ENCODE measurements at regions not wholly inside any gene's neighbourhood (a gene's known extent, or its start where the extent isn't known, plus 50 kb on each side); places are given as distances from the start of the nearest gene placed in this dataset.
A peak's percentile ranks its signal among the peaks of the same experiment; 100 is the strongest.

DNA sequence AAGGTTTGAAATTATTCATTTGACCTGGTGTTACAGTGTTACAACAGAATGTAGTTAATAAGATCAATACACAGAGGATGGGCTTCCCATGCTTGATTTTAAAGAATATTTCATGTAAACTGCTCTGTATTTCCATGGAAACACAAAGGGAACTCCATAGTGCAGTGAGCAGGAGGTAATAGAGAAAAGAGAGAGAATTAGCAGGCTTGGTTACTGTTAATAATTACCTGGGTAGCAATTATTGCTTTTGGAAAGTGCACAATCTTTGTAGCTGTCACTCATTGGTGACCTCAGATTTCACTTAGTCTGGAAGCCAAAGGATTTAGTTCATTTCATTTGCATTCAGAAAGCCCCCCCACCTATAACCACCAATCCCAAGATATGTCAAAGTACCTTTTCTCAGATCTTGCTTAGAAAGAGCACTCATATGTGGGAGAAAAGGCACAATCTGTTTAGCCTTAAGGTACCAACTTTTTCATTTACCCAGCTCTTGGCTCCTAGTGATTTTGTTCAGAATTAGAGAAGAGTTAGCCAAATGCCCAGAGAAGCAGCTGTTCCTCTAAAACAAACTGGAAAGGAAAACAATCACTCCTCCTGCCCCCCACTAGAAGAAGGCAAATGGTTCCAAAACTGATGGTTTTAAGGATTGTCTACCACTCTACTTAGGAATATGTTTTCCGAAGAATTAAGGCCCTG lies 234.5 kb upstream of the SLC24A2 start:
- H3K4me1 ChIP-seq (ENCODE audit: control insufficient read depth, insufficient read depth, low read length), result peaks cover 4% of the 10 kb centered on the region
- no peaks in the 10 kb centered on the region for H3K36me3 ChIP-seq (ENCODE audit: control insufficient read depth, insufficient read depth, low read length)
- no peaks in the 10 kb centered on the region for H3K27me3 ChIP-seq (ENCODE audit: control insufficient read depth, insufficient read depth, low read length, poor library complexity, severe bottlenecking)
- no peaks in the 10 kb centered on the region for H3K9me3 ChIP-seq (ENCODE audit: control insufficient read depth, low read length)
- WGBS, 2 experiments, result 90 to 100% methylated on average over 1 of the region's 1 CpG
- no peak overlapping the region for H3K4me3 ChIP-seq (ENCODE audit: insufficient read depth, low read depth, low read length)
- H3K27ac ChIP-seq (ENCODE audit: insufficient read depth, low read depth, low read length, poor library complexity, severe bottlenecking), result peak overlapping the region; percentile 1

DNA sequence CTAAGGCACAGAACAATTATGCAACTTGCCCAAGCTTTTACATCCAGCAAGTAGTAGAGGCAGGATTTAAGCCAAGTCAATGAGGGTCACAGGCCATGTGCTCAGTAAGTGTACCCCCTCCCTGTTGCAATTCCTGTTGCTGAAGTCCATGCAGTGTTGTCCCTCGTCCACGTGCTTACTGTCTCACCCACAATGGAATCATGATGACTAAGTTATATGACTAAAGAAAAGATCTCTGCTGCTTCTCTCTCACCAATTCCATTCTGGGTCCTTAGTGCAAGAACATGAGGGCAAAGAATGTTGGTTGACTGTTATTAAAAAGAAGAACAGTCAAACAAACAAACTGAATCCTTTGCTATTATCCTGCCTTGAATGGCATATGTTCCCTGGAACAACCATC lies 233.6 kb upstream of the SLC24A2 start:
- Histone ChIP-seq H3K4me3 (ENCODE audit: insufficient read depth, low read depth, low read length) (no peak overlapping the region), H3K9me3 (ENCODE audit: control insufficient read depth, low read length) (no peaks in the 10 kb centered on the region), H3K27ac (ENCODE audit: insufficient read depth, low read depth, low read length, poor library complexity, severe bottlenecking) (no peak overlapping the region), H3K27me3 (ENCODE audit: control insufficient read depth, insufficient read depth, low read length, poor library complexity, severe bottlenecking) (no peaks in the 10 kb centered on the region), H3K36me3 (ENCODE audit: control insufficient read depth, insufficient read depth, low read length) (no peaks in the 10 kb centered on the region), H3K4me1 (ENCODE audit: control insufficient read depth, insufficient read depth, low read length) (peaks cover 4% of the 10 kb centered on the region)
- 82% methylated on average over 2 of the region's 2 CpGs for WGBS, 2 experiments

DNA sequence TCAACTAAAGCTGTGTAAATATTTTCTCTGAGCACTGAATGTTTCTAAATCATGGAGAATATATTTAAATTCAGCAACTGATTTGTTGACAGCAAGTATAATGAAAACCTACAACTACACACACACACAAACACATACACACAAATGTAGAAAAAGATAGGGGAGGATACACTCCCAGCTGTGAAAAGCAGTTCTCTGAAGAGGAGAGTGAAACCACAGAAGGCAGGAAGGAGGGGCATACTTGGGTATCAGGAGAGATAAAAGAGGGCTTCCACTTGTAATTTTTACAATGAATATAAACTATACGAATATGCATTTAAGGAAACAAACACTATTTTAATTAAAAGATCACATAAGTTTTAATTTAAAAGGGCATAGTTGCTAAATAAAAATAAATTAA lies 227.8 kb upstream of the SLC24A2 start:
- no peaks in the 10 kb centered on the region for H3K36me3 ChIP-seq (ENCODE audit: control insufficient read depth, insufficient read depth, low read length)
- no peaks in the 10 kb centered on the region for H3K27me3 ChIP-seq (ENCODE audit: control insufficient read depth, insufficient read depth, low read length, poor library complexity, severe bottlenecking)
- no peak overlapping the region for H3K27ac ChIP-seq (ENCODE audit: insufficient read depth, low read depth, low read length, poor library complexity, severe bottlenecking)
- no peaks in the 10 kb centered on the region for H3K9me3 ChIP-seq (ENCODE audit: control insufficient read depth, low read length)
- no peak overlapping the region for H3K4me3 ChIP-seq (ENCODE audit: insufficient read depth, low read depth, low read length)
- no peaks in the 10 kb centered on the region for H3K4me1 ChIP-seq (ENCODE audit: control insufficient read depth, insufficient read depth, low read length)
- WGBS, 2 experiments, result no CpG with 5 or more reads among the region's 1 CpG

DNA sequence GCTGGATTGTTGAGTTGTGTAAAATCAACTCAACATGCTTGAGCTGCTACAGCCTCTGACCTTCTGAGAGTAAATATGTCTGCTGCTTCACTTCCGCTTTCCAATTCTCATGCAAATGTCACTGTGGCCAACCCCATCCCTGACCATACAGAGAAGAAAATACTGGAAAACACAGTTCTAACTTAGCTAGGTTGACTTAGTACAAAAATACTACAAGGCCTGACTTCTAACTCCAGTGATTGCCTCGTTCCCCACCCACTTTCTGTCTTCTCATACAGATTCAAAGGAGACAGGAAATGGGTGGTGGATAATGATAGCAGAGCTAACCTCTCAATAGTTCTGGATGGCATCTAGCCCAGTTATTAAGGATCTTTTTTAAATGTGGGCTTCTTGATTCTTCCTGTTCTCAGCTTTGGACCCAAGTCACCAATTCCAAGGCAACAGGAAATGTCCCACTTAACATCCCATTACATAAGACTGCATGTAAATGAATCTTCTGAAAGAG lies 226.6 kb upstream of the SLC24A2 start:
- Histone ChIP-seq H3K27ac (ENCODE audit: insufficient read depth, low read depth, low read length, poor library complexity, severe bottlenecking) (no peak overlapping the region), H3K36me3 (ENCODE audit: control insufficient read depth, insufficient read depth, low read length) (no peaks in the 10 kb centered on the region), H3K27me3 (ENCODE audit: control insufficient read depth, insufficient read depth, low read length, poor library complexity, severe bottlenecking) (no peaks in the 10 kb centered on the region), H3K4me1 (ENCODE audit: control insufficient read depth, insufficient read depth, low read length) (no peaks in the 10 kb centered on the region), H3K4me3 (ENCODE audit: insufficient read depth, low read depth, low read length) (no peak overlapping the region), H3K9me3 (ENCODE audit: control insufficient read depth, low read length) (no peaks in the 10 kb centered on the region)
- WGBS, 2 experiments, result 80 to 97% methylated on average over 1 to 2 of the region's 2 CpGs

DNA sequence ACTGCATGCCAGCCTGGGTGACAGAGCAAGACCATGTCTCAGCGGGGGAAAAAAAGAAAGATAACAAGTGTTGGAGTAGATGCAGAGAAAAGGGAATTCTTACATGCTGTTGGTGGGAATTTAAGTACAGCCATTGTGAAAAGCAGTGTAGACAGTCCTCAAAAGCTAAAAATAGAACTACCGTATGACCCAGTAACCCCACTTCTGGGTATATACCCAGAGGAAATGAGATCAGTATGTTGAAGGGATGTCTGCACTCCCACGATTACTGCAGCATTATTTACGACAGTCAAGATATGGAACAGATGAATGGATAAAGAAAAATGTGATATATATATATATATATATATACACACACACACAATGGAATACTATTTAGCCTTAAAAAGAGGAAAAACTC lies 225.3 kb upstream of the SLC24A2 start:
- Histone ChIP-seq H3K27ac (ENCODE audit: insufficient read depth, low read depth, low read length, poor library complexity, severe bottlenecking) (no peak overlapping the region), H3K27me3 (ENCODE audit: control insufficient read depth, insufficient read depth, low read length, poor library complexity, severe bottlenecking) (no peaks in the 10 kb centered on the region), H3K4me1 (ENCODE audit: control insufficient read depth, insufficient read depth, low read length) (no peaks in the 10 kb centered on the region), H3K36me3 (ENCODE audit: control insufficient read depth, insufficient read depth, low read length) (no peaks in the 10 kb centered on the region), H3K4me3 (ENCODE audit: insufficient read depth, low read depth, low read length) (no peak overlapping the region), H3K9me3 (ENCODE audit: control insufficient read depth, low read length) (no peaks in the 10 kb centered on the region)
- WGBS, 2 experiments, result 92 to 97% methylated on average over 2 to 3 of the region's 4 CpGs

DNA sequence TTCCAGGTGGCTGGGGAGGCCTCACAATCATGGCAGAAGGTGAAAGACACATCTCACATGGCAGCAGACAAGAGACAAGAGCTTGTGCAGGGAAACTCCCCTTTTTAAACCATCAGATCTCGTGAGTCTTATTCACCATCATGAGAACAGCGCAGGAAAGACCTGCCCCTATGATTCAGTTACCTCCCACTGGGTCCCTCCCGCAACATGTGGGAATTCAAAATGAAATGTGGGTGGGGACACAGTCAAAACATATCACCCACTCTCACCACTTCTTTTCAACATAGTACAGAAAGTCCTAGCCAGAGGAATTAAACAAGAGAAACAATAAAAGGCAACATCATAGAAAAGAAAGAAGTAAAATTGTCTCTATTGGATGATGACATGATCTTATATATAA lies 223.4 kb upstream of the SLC24A2 start:
- WGBS, 2 experiments, result 95 to 98% methylated on average over 3 of the region's 3 CpGs
- Histone ChIP-seq H3K4me3 (ENCODE audit: insufficient read depth, low read depth, low read length) (no peak overlapping the region), H3K4me1 (ENCODE audit: control insufficient read depth, insufficient read depth, low read length) (no peaks in the 10 kb centered on the region), H3K9me3 (ENCODE audit: control insufficient read depth, low read length) (no peaks in the 10 kb centered on the region), H3K27ac (ENCODE audit: insufficient read depth, low read depth, low read length, poor library complexity, severe bottlenecking) (no peak overlapping the region), H3K36me3 (ENCODE audit: control insufficient read depth, insufficient read depth, low read length) (no peaks in the 10 kb centered on the region), H3K27me3 (ENCODE audit: control insufficient read depth, insufficient read depth, low read length, poor library complexity, severe bottlenecking) (no peaks in the 10 kb centered on the region)

DNA sequence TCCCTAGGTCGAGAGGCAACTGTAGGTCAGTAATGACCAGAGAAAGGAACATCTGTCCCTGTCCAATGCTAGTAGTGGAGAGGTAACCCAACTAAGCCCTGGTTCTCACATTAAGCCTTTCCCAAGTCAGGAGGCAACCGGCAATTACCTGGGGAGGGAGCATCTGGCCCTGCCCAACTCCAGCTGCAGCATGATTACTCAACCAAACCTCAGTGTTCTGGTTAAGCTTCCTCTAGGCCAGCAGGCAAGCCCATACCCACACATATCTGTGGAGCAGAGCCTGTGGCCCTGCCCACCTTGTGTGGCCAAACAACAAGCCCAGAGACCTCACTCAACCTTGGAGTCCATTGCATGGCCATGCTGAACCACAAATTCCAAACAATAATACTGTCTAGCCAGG lies 220.8 kb upstream of the SLC24A2 start:
- 93 to 96% methylated on average over 2 of the region's 2 CpGs for WGBS, 2 experiments
- Histone ChIP-seq H3K9me3 (ENCODE audit: control insufficient read depth, low read length) (no peaks in the 10 kb centered on the region), H3K4me1 (ENCODE audit: control insufficient read depth, insufficient read depth, low read length) (no peaks in the 10 kb centered on the region), H3K27ac (ENCODE audit: insufficient read depth, low read depth, low read length, poor library complexity, severe bottlenecking) (no peak overlapping the region), H3K36me3 (ENCODE audit: control insufficient read depth, insufficient read depth, low read length) (no peaks in the 10 kb centered on the region), H3K4me3 (ENCODE audit: insufficient read depth, low read depth, low read length) (no peak overlapping the region), H3K27me3 (ENCODE audit: control insufficient read depth, insufficient read depth, low read length, poor library complexity, severe bottlenecking) (no peaks in the 10 kb centered on the region)

DNA sequence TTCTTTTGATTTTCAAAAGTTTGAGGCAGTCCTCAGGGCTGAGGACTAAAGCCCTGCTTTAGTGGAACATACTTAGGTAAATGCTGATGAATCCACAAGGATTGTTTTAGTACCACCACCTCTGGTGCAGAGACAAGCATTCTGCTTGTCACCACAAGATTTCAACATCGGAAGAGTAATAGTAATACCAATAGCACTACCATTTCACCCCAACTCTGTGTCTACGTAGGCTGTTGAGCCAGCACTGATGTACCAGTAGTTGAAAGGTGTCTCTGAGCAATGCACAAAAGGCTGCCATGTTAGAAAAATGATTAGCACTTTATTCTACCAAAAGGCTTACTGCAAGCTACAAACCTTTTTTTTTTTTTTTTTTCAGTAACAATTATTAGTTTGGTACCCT lies 213.2 kb upstream of the SLC24A2 start:
- WGBS, 2 experiments, result 91 to 96% methylated on average over 2 of the region's 2 CpGs
- Histone ChIP-seq H3K27ac (ENCODE audit: insufficient read depth, low read depth, low read length, poor library complexity, severe bottlenecking) (no peak overlapping the region), H3K4me1 (ENCODE audit: control insufficient read depth, insufficient read depth, low read length) (no peaks in the 10 kb centered on the region), H3K9me3 (ENCODE audit: control insufficient read depth, low read length) (no peaks in the 10 kb centered on the region), H3K27me3 (ENCODE audit: control insufficient read depth, insufficient read depth, low read length, poor library complexity, severe bottlenecking) (no peaks in the 10 kb centered on the region), H3K4me3 (ENCODE audit: insufficient read depth, low read depth, low read length) (no peak overlapping the region), H3K36me3 (ENCODE audit: control insufficient read depth, insufficient read depth, low read length) (no peaks in the 10 kb centered on the region)

DNA sequence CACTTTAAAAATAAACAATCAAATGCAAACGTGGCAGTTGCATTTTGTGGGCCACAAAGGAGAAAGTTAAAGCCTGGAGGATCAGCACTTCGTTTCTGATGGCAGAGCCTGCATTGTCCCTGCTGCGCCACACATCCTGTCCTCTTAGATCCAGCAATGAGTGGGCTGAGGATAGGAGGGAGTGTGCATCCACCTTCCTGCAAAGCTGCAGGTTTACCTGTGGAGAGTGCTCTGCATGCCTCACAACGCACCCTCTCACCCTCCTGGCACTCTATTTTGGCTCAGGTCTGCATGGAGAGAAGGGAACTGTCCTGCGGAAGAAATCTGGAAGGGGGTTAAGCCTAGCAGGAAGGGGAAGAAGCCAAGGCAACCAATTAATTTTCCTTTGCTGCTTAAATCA lies 212.2 kb upstream of the SLC24A2 start:
- 70 to 71% methylated on average over 5 of the region's 5 CpGs for WGBS, 2 experiments
- Histone ChIP-seq H3K9me3 (ENCODE audit: control insufficient read depth, low read length) (no peaks in the 10 kb centered on the region), H3K4me1 (ENCODE audit: control insufficient read depth, insufficient read depth, low read length) (no peaks in the 10 kb centered on the region), H3K4me3 (ENCODE audit: insufficient read depth, low read depth, low read length) (no peak overlapping the region), H3K27me3 (ENCODE audit: control insufficient read depth, insufficient read depth, low read length, poor library complexity, severe bottlenecking) (no peaks in the 10 kb centered on the region), H3K27ac (ENCODE audit: insufficient read depth, low read depth, low read length, poor library complexity, severe bottlenecking) (no peak overlapping the region), H3K36me3 (ENCODE audit: control insufficient read depth, insufficient read depth, low read length) (no peaks in the 10 kb centered on the region)

DNA sequence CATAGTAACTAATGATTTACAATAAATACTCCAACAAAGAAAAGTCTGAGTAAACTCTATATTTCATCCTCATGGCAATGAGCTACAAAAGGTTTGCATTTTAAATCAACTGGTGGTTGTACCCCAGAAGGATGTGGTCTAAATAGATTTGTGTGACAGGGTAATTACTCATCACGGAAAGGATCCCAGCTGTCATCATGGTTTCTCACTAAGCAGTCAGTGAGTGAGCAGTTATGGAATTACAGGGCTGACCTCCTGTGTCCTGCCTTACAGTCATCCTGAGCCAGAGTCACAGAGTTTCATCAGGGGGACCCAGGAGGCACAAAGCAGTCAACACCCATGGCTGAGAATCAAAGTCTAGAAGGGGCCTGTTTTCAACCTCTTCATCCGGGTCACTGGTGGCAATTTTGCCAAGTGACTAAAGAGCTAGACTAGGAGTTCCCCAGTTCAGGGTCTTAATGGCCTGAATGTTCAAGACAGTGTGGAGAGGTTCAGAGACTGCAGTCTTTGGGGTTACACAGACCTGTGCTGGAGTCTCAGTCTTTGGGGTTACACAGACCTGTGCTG lies 210.7 kb upstream of the SLC24A2 start:
- Histone ChIP-seq H3K4me3 (ENCODE audit: insufficient read depth, low read depth, low read length) (no peak overlapping the region), H3K4me1 (ENCODE audit: control insufficient read depth, insufficient read depth, low read length) (no peaks in the 10 kb centered on the region), H3K27me3 (ENCODE audit: control insufficient read depth, insufficient read depth, low read length, poor library complexity, severe bottlenecking) (no peaks in the 10 kb centered on the region), H3K27ac (ENCODE audit: insufficient read depth, low read depth, low read length, poor library complexity, severe bottlenecking) (no peak overlapping the region), H3K9me3 (ENCODE audit: control insufficient read depth, low read length) (no peaks in the 10 kb centered on the region), H3K36me3 (ENCODE audit: control insufficient read depth, insufficient read depth, low read length) (no peaks in the 10 kb centered on the region)
- 93 to 96% methylated on average over 2 of the region's 2 CpGs for WGBS, 2 experiments
